Sigmoid colon (tissue), 4 donors: ENCODE measurements at regions not wholly inside any gene's neighbourhood (a gene's known extent, or its start where the extent isn't known, plus 50 kb on each side); places are given as distances from the start of the nearest gene placed in this dataset.

Source experiments
- EP300 ChIP-seq, 4 donors: sonication (generic); formaldehyde crosslinking; IDR thresholded peaks; one replicate each; pipeline ENCODE4 v1.6.1; 2017; ENCODE audit warnings: antibody characterized with exemption in 4 of 4
- POLR2A ChIP-seq, 2 donors: fragments of 450-650 bp; IDR thresholded peaks; one replicate each; pipeline ENCODE4 v1.6.1; 2016; ENCODE audit warnings: antibody characterized with exemption in 2 of 2, mild to moderate bottlenecking in 2 of 2, moderate library complexity in 2 of 2
- TF ChIP-seq, protein P1 (sequence below), 4 experiments: fragments of 450-650 bp in 3 of 4; fragments of 200-600 bp in 1 of 4; IDR thresholded peaks; one replicate each; pipeline ENCODE4 v1.5.1; 2016 to 2019; ENCODE audit warnings: antibody characterized with exemption in 4 of 4, mild to moderate bottlenecking in 3 of 4, moderate library complexity in 2 of 4

DNA sequence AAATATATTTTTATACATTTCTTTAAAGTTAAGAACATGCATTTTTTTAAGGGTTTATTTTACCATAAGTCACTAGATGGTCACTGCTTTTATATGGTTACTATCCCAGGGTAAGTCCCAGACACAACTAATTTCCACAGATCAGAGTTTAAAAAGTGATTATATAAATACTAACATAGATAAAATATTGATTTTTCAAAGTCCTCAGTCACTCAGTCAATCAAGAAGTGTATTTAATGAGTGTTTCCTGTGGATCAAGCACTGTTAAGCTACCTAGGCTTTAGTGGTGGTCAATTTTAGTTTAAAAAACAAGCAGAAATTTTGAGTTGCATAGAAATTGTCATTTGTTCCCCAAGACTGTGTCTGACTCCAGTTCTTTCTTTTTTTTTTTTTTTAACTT is 399.5 kb upstream of the SYNCRIP start:
- TF ChIP-seq POLR2A (IDR thresholded peaks at IDR 0.05) (no peak), EP300 (IDR thresholded peaks at IDR 0.05) (no peak)
- TF ChIP-seq, protein P1, sequence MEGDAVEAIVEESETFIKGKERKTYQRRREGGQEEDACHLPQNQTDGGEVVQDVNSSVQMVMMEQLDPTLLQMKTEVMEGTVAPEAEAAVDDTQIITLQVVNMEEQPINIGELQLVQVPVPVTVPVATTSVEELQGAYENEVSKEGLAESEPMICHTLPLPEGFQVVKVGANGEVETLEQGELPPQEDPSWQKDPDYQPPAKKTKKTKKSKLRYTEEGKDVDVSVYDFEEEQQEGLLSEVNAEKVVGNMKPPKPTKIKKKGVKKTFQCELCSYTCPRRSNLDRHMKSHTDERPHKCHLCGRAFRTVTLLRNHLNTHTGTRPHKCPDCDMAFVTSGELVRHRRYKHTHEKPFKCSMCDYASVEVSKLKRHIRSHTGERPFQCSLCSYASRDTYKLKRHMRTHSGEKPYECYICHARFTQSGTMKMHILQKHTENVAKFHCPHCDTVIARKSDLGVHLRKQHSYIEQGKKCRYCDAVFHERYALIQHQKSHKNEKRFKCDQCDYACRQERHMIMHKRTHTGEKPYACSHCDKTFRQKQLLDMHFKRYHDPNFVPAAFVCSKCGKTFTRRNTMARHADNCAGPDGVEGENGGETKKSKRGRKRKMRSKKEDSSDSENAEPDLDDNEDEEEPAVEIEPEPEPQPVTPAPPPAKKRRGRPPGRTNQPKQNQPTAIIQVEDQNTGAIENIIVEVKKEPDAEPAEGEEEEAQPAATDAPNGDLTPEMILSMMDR (IDR thresholded peaks at IDR 0.05), result no peak
